ENCODE measurements at regions not wholly inside any gene's neighbourhood (a gene's known extent, or its start where the extent isn't known, plus 50 kb on each side); places are given as distances from the start of the nearest gene placed in this dataset.

DNA sequence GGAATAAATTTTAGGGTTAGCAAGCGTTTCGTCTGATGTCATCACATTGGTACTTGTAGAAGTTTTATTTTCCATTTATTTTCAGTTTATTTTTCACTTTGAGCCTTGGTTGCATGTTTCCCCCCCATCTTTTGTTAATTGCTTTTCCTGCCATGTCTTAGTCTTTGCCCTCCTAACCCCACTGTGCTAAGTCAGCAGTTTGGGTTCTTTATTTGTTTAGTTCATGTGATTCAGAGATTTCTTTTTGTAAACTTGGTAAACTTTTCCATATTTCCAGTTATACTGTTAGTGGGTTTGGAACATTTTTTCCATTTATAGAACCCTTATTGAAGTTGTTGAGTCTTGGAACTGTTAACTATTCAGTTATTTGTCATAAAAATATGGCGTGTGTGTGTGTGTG lies 252.9 kb upstream of the ANKH start:
- TF ChIP-seq, protein P1, sequence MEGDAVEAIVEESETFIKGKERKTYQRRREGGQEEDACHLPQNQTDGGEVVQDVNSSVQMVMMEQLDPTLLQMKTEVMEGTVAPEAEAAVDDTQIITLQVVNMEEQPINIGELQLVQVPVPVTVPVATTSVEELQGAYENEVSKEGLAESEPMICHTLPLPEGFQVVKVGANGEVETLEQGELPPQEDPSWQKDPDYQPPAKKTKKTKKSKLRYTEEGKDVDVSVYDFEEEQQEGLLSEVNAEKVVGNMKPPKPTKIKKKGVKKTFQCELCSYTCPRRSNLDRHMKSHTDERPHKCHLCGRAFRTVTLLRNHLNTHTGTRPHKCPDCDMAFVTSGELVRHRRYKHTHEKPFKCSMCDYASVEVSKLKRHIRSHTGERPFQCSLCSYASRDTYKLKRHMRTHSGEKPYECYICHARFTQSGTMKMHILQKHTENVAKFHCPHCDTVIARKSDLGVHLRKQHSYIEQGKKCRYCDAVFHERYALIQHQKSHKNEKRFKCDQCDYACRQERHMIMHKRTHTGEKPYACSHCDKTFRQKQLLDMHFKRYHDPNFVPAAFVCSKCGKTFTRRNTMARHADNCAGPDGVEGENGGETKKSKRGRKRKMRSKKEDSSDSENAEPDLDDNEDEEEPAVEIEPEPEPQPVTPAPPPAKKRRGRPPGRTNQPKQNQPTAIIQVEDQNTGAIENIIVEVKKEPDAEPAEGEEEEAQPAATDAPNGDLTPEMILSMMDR (IDR thresholded peaks at IDR 0.05; ENCODE audit: low read depth, low read length, missing control alignments): no peak
- H3K27me3 ChIP-seq (replicated peaks): no peaks in the 10 kb centered on the region
- DNase-seq: no peak

DNA sequence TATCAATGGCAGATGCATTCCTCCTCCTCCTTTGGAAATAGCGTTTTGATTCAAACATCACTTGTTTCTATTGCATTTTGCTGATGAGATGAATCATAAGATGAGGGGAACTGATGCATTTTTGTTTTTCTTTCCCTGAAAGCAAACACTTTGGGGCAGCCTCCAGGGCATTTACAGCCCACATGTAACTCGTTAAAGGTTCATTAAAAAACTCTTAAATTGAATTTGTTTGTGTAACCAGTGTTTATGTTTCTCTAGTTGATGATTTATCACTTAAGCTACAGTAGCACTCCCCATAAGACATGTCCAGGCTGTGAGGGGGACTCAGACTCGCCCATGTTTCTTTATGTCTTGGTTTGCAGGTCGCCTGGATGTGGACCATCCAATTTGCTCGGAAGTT lies 246.1 kb upstream of the ANKH start:
- Histone ChIP-seq H3K4me3 (ENCODE audit: low read depth, low read length) (no peak overlapping the region), H3K27me3 (replicated peaks) (no peaks in the 10 kb centered on the region), H3K27ac (no peak overlapping the region), H3K36me3 (replicated peaks) (no peaks in the 10 kb centered on the region)
- in situ Hi-C loops (cut with HindIII; ENCODE audit: low pct_ligation_motif_present, low sequenced_read_pairs): no loop called here
- TF ChIP-seq, protein P1 (IDR thresholded peaks at IDR 0.05; ENCODE audit: low read depth, low read length, missing control alignments): no peak
- DNase-seq: no peak

More for the DNA sequence above, 252.9 kb upstream of the ANKH start:
- no peak overlapping the region for H3K27ac ChIP-seq
- H3K36me3 ChIP-seq (replicated peaks): no peaks in the 10 kb centered on the region
- H3K4me3 ChIP-seq (ENCODE audit: low read depth, low read length): no peak overlapping the region
- in situ Hi-C loops (cut with HindIII; ENCODE audit: low pct_ligation_motif_present, low sequenced_read_pairs): no loop called here

DNA sequence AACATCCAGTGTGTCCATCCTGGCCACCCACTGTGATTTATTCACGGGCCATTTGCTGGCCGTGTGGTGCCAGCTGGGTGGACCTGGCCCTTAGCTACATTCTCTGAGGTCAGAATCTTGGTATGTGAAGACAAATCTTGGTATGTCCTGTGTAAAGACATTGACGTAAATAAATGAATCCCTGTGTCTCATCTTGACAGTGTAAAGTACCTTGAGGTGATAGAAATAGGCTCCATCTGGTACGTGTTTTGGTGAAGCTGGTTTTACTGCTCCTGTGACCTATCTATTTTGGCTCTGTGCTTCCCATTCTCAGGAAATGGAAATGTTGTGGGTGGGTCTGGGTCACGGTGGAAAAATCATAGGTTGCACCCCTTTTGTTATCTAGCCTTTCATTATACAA lies 245.4 kb upstream of the ANKH start:
- TF ChIP-seq, protein P1 (IDR thresholded peaks at IDR 0.05; ENCODE audit: low read depth, low read length, missing control alignments): no peak
- Histone ChIP-seq H3K36me3 (replicated peaks) (no peaks in the 10 kb centered on the region), H3K27ac (no peak overlapping the region), H3K4me3 (ENCODE audit: low read depth, low read length) (no peak overlapping the region), H3K27me3 (replicated peaks) (no peaks in the 10 kb centered on the region)
- in situ Hi-C loops (cut with HindIII; ENCODE audit: low pct_ligation_motif_present, low sequenced_read_pairs): no loop called here
- no peak for DNase-seq

DNA sequence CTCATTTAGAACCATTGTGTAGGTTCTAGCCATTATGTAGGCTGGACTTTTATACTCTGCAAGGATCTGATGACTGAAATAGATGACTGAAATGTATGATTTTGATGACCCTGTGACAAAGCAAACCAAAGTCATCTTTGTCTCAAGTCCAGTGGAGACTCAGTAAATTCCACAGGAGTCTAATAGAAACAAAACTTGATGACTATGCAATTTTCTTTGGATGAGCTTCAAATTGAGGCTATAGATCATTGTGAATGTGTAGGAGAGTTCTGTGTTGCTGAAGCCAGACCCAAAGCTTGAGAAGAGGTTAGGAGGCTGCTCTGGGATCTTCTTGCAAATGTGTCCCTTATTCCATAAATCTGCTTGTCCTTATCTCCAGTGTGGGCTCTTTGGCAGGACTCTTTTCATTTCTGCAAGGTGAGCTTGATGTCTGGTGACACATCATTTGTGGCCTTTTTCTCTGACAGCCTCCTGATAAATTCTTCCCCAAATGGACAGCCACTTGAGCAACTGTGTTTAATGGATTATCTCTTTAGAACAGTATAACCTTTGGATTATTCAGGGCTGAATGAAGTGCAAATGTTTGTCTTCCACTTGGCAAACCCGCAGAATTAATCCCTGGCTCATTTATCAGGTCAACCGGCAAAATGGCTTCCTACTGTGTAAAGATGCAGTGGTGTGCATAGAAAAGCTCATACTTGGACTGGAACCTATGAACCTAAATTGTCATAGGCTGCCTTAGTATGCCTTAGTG lies 235.1 kb upstream of the ANKH start:
- Histone ChIP-seq H3K4me3 (ENCODE audit: low read depth, low read length) (no peak overlapping the region), H3K36me3 (replicated peaks) (no peaks in the 10 kb centered on the region), H3K27ac (no peak overlapping the region), H3K27me3 (replicated peaks) (no peaks in the 10 kb centered on the region)
- TF ChIP-seq, protein P1 (IDR thresholded peaks at IDR 0.05; ENCODE audit: low read depth, low read length, missing control alignments): no peak
- no peak for DNase-seq
- in situ Hi-C loops (cut with HindIII; ENCODE audit: low pct_ligation_motif_present, low sequenced_read_pairs): no loop called here

DNA sequence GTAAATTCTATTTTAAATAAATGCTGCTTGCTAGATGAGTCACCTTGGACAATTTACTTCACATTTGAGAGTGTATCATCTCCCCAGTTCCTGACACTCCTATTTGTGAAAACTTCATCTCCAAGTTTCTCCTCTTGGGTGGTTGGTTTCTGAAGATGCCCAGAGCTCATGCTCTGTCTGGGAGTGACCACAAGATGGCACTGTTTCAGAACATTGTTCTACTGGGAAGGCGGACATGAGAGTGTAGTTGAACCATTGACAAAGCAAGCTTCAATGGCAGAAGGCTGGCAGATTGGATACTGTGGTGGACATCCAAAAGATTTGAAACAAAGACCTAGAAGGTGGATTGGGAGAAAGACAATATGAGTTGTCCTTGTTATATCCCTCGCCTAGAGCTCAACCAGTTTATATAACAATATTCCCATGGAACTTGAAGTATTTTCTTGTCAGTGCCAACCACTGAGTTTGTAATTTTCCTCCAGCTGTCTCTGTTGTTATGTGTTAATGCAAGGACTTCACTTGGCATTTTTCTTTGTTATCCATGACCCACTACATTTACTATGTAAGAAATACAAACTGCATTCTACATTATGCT lies 234.3 kb upstream of the ANKH start:
- TF ChIP-seq, protein P1 (IDR thresholded peaks at IDR 0.05; ENCODE audit: low read depth, low read length, missing control alignments): peak; percentile 92
- Histone ChIP-seq H3K36me3 (replicated peaks) (no peaks in the 10 kb centered on the region), H3K27me3 (replicated peaks) (no peaks in the 10 kb centered on the region), H3K4me3 (ENCODE audit: low read depth, low read length) (no peak overlapping the region), H3K27ac (no peak overlapping the region)
- in situ Hi-C loops (cut with HindIII; ENCODE audit: low pct_ligation_motif_present, low sequenced_read_pairs): no loop called here
- peak; percentile 47 for DNase-seq

Data from brain microvascular endothelial cell (primary cell).